ENCODE measurements at regions not wholly inside any gene's neighbourhood (a gene's known extent, or its start where the extent isn't known, plus 50 kb on each side); places are given as distances from the start of the nearest gene placed in this dataset.

GRCh38 chr5:136622747-136623146 lies 257.4 kb upstream of the TRPC7 start (continued):
- TF ChIP-seq CTCF (IDR thresholded peaks at IDR 0.05 in 2 of 3, conservative IDR thresholded peaks at IDR 0.05 in 1 of 3; ENCODE audit: control insufficient read depth in 2 of 3, extremely low read depth in 1 of 3, insufficient read depth in 1 of 3, low read depth in 3 of 3, low read length in 3 of 3): no peak
- no peak for TF ChIP-seq RELB (IDR thresholded peaks at IDR 0.05; ENCODE audit: low read depth)
- no peak for TF ChIP-seq ZBTB40 (IDR thresholded peaks at IDR 0.05; ENCODE audit: borderline replicate concordance)
- no peak for TF ChIP-seq ATF7 (IDR thresholded peaks at IDR 0.05; ENCODE audit: low read depth)
- no peak for TF ChIP-seq HDGF (IDR thresholded peaks at IDR 0.05)
- TF ChIP-seq GABPA (IDR thresholded peaks at IDR 0.05; ENCODE audit: low read depth): no peak

Measured in GM12878 (cell line).